ENCODE measurements at regions not wholly inside any gene's neighbourhood (a gene's known extent, or its start where the extent isn't known, plus 50 kb on each side); places are given as distances from the start of the nearest gene placed in this dataset.

- intact Hi-C loops (cut with micrococcal nuclease; ENCODE audit: unreplicated experiment): no loop called here
- no TSS peak for BruUV-seq (replicated peaks)
- Mint-ChIP-seq H3K27ac (ENCODE audit: unreplicated experiment) (no peak overlapping the region), H3K36me3 (ENCODE audit: insufficient read depth, unreplicated experiment) (no peaks in the 10 kb centered on the region), H3K9me3 (ENCODE audit: low read depth, unreplicated experiment) (peaks cover 3% of the 10 kb centered on the region), H3K4me3 (ENCODE audit: low read depth, unreplicated experiment) (no peak overlapping the region), H3K27me3 (ENCODE audit: unreplicated experiment) (no peaks in the 10 kb centered on the region), H3K4me1 (ENCODE audit: low read depth, unreplicated experiment) (no peaks in the 10 kb centered on the region)
- DNase-seq: no peak
- CTCF ChIA-PET: no interaction called here
- no peak for TF ChIP-seq CTCF (IDR thresholded peaks at IDR 0.05; ENCODE audit: unreplicated experiment)
Observed at GRCh38 chr2:136351684-136352083, 233.7 kb upstream of the CXCR4 start.

- no peak for TF ChIP-seq CTCF (IDR thresholded peaks at IDR 0.05; ENCODE audit: unreplicated experiment)
- peaks cover 3% of the 10 kb centered on the region for H3K9me3 Mint-ChIP-seq (ENCODE audit: low read depth, unreplicated experiment)
- no TSS peak for BruUV-seq (replicated peaks)
- H3K36me3 Mint-ChIP-seq (ENCODE audit: insufficient read depth, unreplicated experiment): no peaks in the 10 kb centered on the region
- intact Hi-C loops (cut with micrococcal nuclease; ENCODE audit: unreplicated experiment): no loop called here
- CTCF ChIA-PET: no interaction called here
- DNase-seq: no peak
- H3K4me1 Mint-ChIP-seq (ENCODE audit: low read depth, unreplicated experiment): no peaks in the 10 kb centered on the region
- H3K4me3 Mint-ChIP-seq (ENCODE audit: low read depth, unreplicated experiment): no peak overlapping the region
- H3K27ac Mint-ChIP-seq (ENCODE audit: unreplicated experiment): no peak overlapping the region
- no peaks in the 10 kb centered on the region for H3K27me3 Mint-ChIP-seq (ENCODE audit: unreplicated experiment)
Observed at GRCh38 chr2:136347981-136348380, 230.0 kb upstream of the CXCR4 start.

GRCh38 chr2:136344339-136344738, 226.4 kb upstream of the CXCR4 start:
- no peaks in the 10 kb centered on the region for H3K27me3 Mint-ChIP-seq (ENCODE audit: unreplicated experiment)
- intact Hi-C loops (cut with micrococcal nuclease; ENCODE audit: unreplicated experiment): no loop called here
- no peak for DNase-seq
- BruUV-seq (replicated peaks): no TSS peak
- no peak for TF ChIP-seq CTCF (IDR thresholded peaks at IDR 0.05; ENCODE audit: unreplicated experiment)
- H3K4me3 Mint-ChIP-seq (ENCODE audit: low read depth, unreplicated experiment): no peak overlapping the region
- no peaks in the 10 kb centered on the region for H3K9me3 Mint-ChIP-seq (ENCODE audit: low read depth, unreplicated experiment)
- CTCF ChIA-PET: no interaction called here
- no peak overlapping the region for H3K27ac Mint-ChIP-seq (ENCODE audit: unreplicated experiment)
- H3K4me1 Mint-ChIP-seq (ENCODE audit: low read depth, unreplicated experiment): no peaks in the 10 kb centered on the region
- H3K36me3 Mint-ChIP-seq (ENCODE audit: insufficient read depth, unreplicated experiment): no peaks in the 10 kb centered on the region

- no peak for TF ChIP-seq CTCF (IDR thresholded peaks at IDR 0.05; ENCODE audit: unreplicated experiment)
- no peaks in the 10 kb centered on the region for H3K36me3 Mint-ChIP-seq (ENCODE audit: insufficient read depth, unreplicated experiment)
- no peak overlapping the region for H3K4me3 Mint-ChIP-seq (ENCODE audit: low read depth, unreplicated experiment)
- BruUV-seq (replicated peaks): no TSS peak
- no peak for DNase-seq
- no peaks in the 10 kb centered on the region for H3K9me3 Mint-ChIP-seq (ENCODE audit: low read depth, unreplicated experiment)
- H3K27me3 Mint-ChIP-seq (ENCODE audit: unreplicated experiment): peaks cover 8% of the 10 kb centered on the region
- no peaks in the 10 kb centered on the region for H3K4me1 Mint-ChIP-seq (ENCODE audit: low read depth, unreplicated experiment)
- intact Hi-C loops (cut with micrococcal nuclease; ENCODE audit: unreplicated experiment): no loop called here
- CTCF ChIA-PET: no interaction called here
- H3K27ac Mint-ChIP-seq (ENCODE audit: unreplicated experiment): no peak overlapping the region
Observed at GRCh38 chr2:136342138-136342537, 224.2 kb upstream of the CXCR4 start.

GRCh38 chr2:136334967-136335366, 217.0 kb upstream of the CXCR4 start:
- no peak overlapping the region for H3K27ac Mint-ChIP-seq (ENCODE audit: unreplicated experiment)
- no peaks in the 10 kb centered on the region for H3K36me3 Mint-ChIP-seq (ENCODE audit: insufficient read depth, unreplicated experiment)
- H3K9me3 Mint-ChIP-seq (ENCODE audit: low read depth, unreplicated experiment): no peaks in the 10 kb centered on the region
- BruUV-seq (replicated peaks): no TSS peak
- DNase-seq: no peak
- H3K4me3 Mint-ChIP-seq (ENCODE audit: low read depth, unreplicated experiment): no peak overlapping the region
- no peak for TF ChIP-seq CTCF (IDR thresholded peaks at IDR 0.05; ENCODE audit: unreplicated experiment)
- no peaks in the 10 kb centered on the region for H3K4me1 Mint-ChIP-seq (ENCODE audit: low read depth, unreplicated experiment)
- CTCF ChIA-PET: no interaction called here
- intact Hi-C loops (cut with micrococcal nuclease; ENCODE audit: unreplicated experiment): no loop called here
- peaks cover 14% of the 10 kb centered on the region for H3K27me3 Mint-ChIP-seq (ENCODE audit: unreplicated experiment)
